ENCODE measurements at regions not wholly inside any gene's neighbourhood (a gene's known extent, or its start where the extent isn't known, plus 50 kb on each side); places are given as distances from the start of the nearest gene placed in this dataset.

DNA sequence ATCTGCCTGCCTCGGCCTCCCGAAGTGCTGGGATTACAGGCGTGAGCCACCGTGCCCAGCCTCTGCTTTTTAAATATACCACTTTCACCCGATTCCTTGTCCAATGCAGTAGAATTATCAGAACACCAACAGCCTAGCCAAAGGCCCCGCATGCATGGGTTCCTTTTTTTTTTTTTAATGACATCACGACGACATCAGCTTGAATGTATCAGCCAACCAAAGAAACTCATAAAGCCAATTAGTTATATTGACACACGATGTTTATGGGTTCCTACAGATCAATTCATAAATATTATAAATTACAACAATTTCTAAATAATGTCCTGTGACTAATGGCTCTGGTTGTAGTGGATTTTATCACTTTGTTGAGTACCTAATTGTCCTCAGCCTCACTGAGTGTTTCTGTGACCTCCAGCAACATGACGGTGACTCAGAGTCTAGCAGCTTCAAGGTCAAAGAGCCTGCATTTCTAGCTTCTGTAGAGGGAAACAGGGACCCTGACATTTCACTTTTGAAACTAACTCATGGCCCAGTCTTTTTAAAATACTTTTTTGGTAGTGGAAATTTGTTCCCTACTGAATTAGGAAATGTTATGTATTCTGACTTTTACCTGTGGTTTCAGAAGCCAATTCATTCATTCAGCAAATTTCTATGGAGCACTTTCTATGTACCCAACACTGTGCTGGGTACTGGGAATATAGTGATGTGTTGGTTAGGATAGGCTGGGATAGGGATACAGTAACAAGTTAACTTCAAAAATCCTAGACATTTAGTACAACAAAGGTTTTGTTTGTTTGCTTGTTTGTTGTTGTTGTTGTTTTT, 144.1 kb downstream of the SUDS3 start:
- TF ChIP-seq CTCF (IDR thresholded peaks at IDR 0.05) (no peak), POLR2A (IDR thresholded peaks at IDR 0.05) (no peak)

Measured in thyroid gland (tissue), 4 donors.